ENCODE measurements at regions not wholly inside any gene's neighbourhood (a gene's known extent, or its start where the extent isn't known, plus 50 kb on each side); places are given as distances from the start of the nearest gene placed in this dataset.

- Histone ChIP-seq H3K36me3 (ENCODE audit: control insufficient read depth in 5 of 5, insufficient read depth in 5 of 5, low read length in 5 of 5) (no peaks in the 10 kb centered on the region), H3K9ac (ENCODE audit: low read length in 5 of 5) (no peak overlapping the region), H3K27ac (ENCODE audit: low read depth, low read length) (no peak overlapping the region), H3K9me3 (ENCODE audit: control insufficient read depth in 5 of 5, low read length in 5 of 5) (no peaks in the 10 kb centered on the region), H3K27me3 (ENCODE audit: control insufficient read depth in 5 of 5, insufficient read depth in 4 of 5, low read length in 5 of 5) (peaks cover 0 to 3% (median 0%) of the 10 kb centered on the region in 5 donors), H3K4me3 (ENCODE audit: low read depth in 1 of 5, low read length in 5 of 5) (no peak overlapping the region), H3K4me1 (ENCODE audit: control insufficient read depth in 5 of 5, insufficient read depth in 5 of 5, low read length in 5 of 5) (no peaks in the 10 kb centered on the region)
Observed at GRCh38 chr7:46224363-46224762, 303.3 kb upstream of the IGFBP3 start.

GRCh38 chr7:46220066-46220630 is 299.1 kb upstream of the IGFBP3 start:
- peaks cover 0 to 9% (median 0%) of the 10 kb centered on the region in 5 donors for H3K4me1 ChIP-seq (ENCODE audit: control insufficient read depth in 5 of 5, insufficient read depth in 5 of 5, low read length in 5 of 5)
- H3K27ac ChIP-seq (ENCODE audit: low read depth, low read length): no peak overlapping the region
- H3K9me3 ChIP-seq (ENCODE audit: control insufficient read depth in 5 of 5, low read length in 5 of 5): no peaks in the 10 kb centered on the region
- H3K9ac ChIP-seq (ENCODE audit: low read length in 5 of 5): no peak overlapping the region
- H3K27me3 ChIP-seq (ENCODE audit: control insufficient read depth in 5 of 5, insufficient read depth in 4 of 5, low read length in 5 of 5): no peaks in the 10 kb centered on the region
- no peak overlapping the region for H3K4me3 ChIP-seq (ENCODE audit: low read depth in 1 of 5, low read length in 5 of 5)
- no peaks in the 10 kb centered on the region for H3K36me3 ChIP-seq (ENCODE audit: control insufficient read depth in 5 of 5, insufficient read depth in 5 of 5, low read length in 5 of 5)

GRCh38 chr7:46218461-46219200 is 297.6 kb upstream of the IGFBP3 start:
- Histone ChIP-seq H3K9ac (ENCODE audit: low read length in 5 of 5) (no peak overlapping the region), H3K4me3 (ENCODE audit: low read depth in 1 of 5, low read length in 5 of 5) (no peak overlapping the region), H3K27me3 (ENCODE audit: control insufficient read depth in 5 of 5, insufficient read depth in 4 of 5, low read length in 5 of 5) (no peaks in the 10 kb centered on the region), H3K9me3 (ENCODE audit: control insufficient read depth in 5 of 5, low read length in 5 of 5) (no peaks in the 10 kb centered on the region), H3K4me1 (ENCODE audit: control insufficient read depth in 5 of 5, insufficient read depth in 5 of 5, low read length in 5 of 5) (peaks cover 0 to 10% (median 0%) of the 10 kb centered on the region in 5 donors), H3K27ac (ENCODE audit: low read depth, low read length) (no peak overlapping the region), H3K36me3 (ENCODE audit: control insufficient read depth in 5 of 5, insufficient read depth in 5 of 5, low read length in 5 of 5) (no peaks in the 10 kb centered on the region)

- H3K4me3 ChIP-seq (ENCODE audit: low read depth in 1 of 5, low read length in 5 of 5): no peak overlapping the region
- H3K27ac ChIP-seq (ENCODE audit: low read depth, low read length): no peak overlapping the region
- no peaks in the 10 kb centered on the region for H3K36me3 ChIP-seq (ENCODE audit: control insufficient read depth in 5 of 5, insufficient read depth in 5 of 5, low read length in 5 of 5)
Observed at GRCh38 chr7:46215987-46216567, 295.0 kb upstream of the IGFBP3 start.

GRCh38 chr7:46214526-46214925 is 293.5 kb upstream of the IGFBP3 start:
- Histone ChIP-seq H3K9me3 (ENCODE audit: control insufficient read depth in 5 of 5, low read length in 5 of 5) (no peaks in the 10 kb centered on the region), H3K36me3 (ENCODE audit: control insufficient read depth in 5 of 5, insufficient read depth in 5 of 5, low read length in 5 of 5) (no peaks in the 10 kb centered on the region), H3K27ac (ENCODE audit: low read depth, low read length) (no peak overlapping the region), H3K4me1 (ENCODE audit: control insufficient read depth in 5 of 5, insufficient read depth in 5 of 5, low read length in 5 of 5) (peaks cover 0 to 13% (median 0%) of the 10 kb centered on the region in 5 donors), H3K4me3 (ENCODE audit: low read depth in 1 of 5, low read length in 5 of 5) (no peak overlapping the region), H3K27me3 (ENCODE audit: control insufficient read depth in 5 of 5, insufficient read depth in 4 of 5, low read length in 5 of 5) (no peaks in the 10 kb centered on the region), H3K9ac (ENCODE audit: low read length in 5 of 5) (no peak overlapping the region)

More at GRCh38 chr7:46215987-46216567, 295.0 kb upstream of the IGFBP3 start:
- Histone ChIP-seq H3K4me1 (ENCODE audit: control insufficient read depth in 5 of 5, insufficient read depth in 5 of 5, low read length in 5 of 5) (peaks cover 0 to 10% (median 0%) of the 10 kb centered on the region in 5 donors), H3K9ac (ENCODE audit: low read length in 5 of 5) (no peak overlapping the region), H3K27me3 (ENCODE audit: control insufficient read depth in 5 of 5, insufficient read depth in 4 of 5, low read length in 5 of 5) (no peaks in the 10 kb centered on the region), H3K9me3 (ENCODE audit: control insufficient read depth in 5 of 5, low read length in 5 of 5) (no peaks in the 10 kb centered on the region)

- H3K9me3 ChIP-seq (ENCODE audit: control insufficient read depth in 5 of 5, low read length in 5 of 5): no peaks in the 10 kb centered on the region
- no peak overlapping the region for H3K4me3 ChIP-seq (ENCODE audit: low read depth in 1 of 5, low read length in 5 of 5)
- no peaks in the 10 kb centered on the region for H3K27me3 ChIP-seq (ENCODE audit: control insufficient read depth in 5 of 5, insufficient read depth in 4 of 5, low read length in 5 of 5)
- H3K9ac ChIP-seq (ENCODE audit: low read length in 5 of 5): no peak overlapping the region
- no peaks in the 10 kb centered on the region for H3K36me3 ChIP-seq (ENCODE audit: control insufficient read depth in 5 of 5, insufficient read depth in 5 of 5, low read length in 5 of 5)
- no peak overlapping the region for H3K27ac ChIP-seq (ENCODE audit: low read depth, low read length)
- peaks cover 0 to 27% (median 0%) of the 10 kb centered on the region in 5 donors for H3K4me1 ChIP-seq (ENCODE audit: control insufficient read depth in 5 of 5, insufficient read depth in 5 of 5, low read length in 5 of 5)
Observed at GRCh38 chr7:46213154-46213537, 292.1 kb upstream of the IGFBP3 start.

- Histone ChIP-seq H3K4me3 (ENCODE audit: low read depth in 1 of 5, low read length in 5 of 5) (no peak overlapping the region), H3K9me3 (ENCODE audit: control insufficient read depth in 5 of 5, low read length in 5 of 5) (no peaks in the 10 kb centered on the region), H3K27me3 (ENCODE audit: control insufficient read depth in 5 of 5, insufficient read depth in 4 of 5, low read length in 5 of 5) (no peaks in the 10 kb centered on the region), H3K9ac (ENCODE audit: low read length in 5 of 5) (no peak overlapping the region), H3K36me3 (ENCODE audit: control insufficient read depth in 5 of 5, insufficient read depth in 5 of 5, low read length in 5 of 5) (no peaks in the 10 kb centered on the region), H3K27ac (ENCODE audit: low read depth, low read length) (no peak overlapping the region), H3K4me1 (ENCODE audit: control insufficient read depth in 5 of 5, insufficient read depth in 5 of 5, low read length in 5 of 5) (peaks cover 0 to 27% (median 0%) of the 10 kb centered on the region in 5 donors)
Observed at GRCh38 chr7:46212425-46213153, 291.5 kb upstream of the IGFBP3 start.

GRCh38 chr7:46210467-46210866 is 289.4 kb upstream of the IGFBP3 start:
- Histone ChIP-seq H3K4me1 (ENCODE audit: control insufficient read depth in 5 of 5, insufficient read depth in 5 of 5, low read length in 5 of 5) (peaks cover 0 to 24% (median 0%) of the 10 kb centered on the region in 5 donors), H3K9me3 (ENCODE audit: control insufficient read depth in 5 of 5, low read length in 5 of 5) (no peaks in the 10 kb centered on the region), H3K4me3 (ENCODE audit: low read depth in 1 of 5, low read length in 5 of 5) (no peak overlapping the region), H3K27me3 (ENCODE audit: control insufficient read depth in 5 of 5, insufficient read depth in 4 of 5, low read length in 5 of 5) (no peaks in the 10 kb centered on the region), H3K9ac (ENCODE audit: low read length in 5 of 5) (no peak overlapping the region), H3K27ac (ENCODE audit: low read depth, low read length) (no peak overlapping the region), H3K36me3 (ENCODE audit: control insufficient read depth in 5 of 5, insufficient read depth in 5 of 5, low read length in 5 of 5) (no peaks in the 10 kb centered on the region)

- Histone ChIP-seq H3K9ac (ENCODE audit: low read length in 5 of 5) (no peak overlapping the region), H3K4me1 (ENCODE audit: control insufficient read depth in 5 of 5, insufficient read depth in 5 of 5, low read length in 5 of 5) (peaks cover 0 to 20% (median 0%) of the 10 kb centered on the region in 5 donors), H3K9me3 (ENCODE audit: control insufficient read depth in 5 of 5, low read length in 5 of 5) (no peaks in the 10 kb centered on the region), H3K27me3 (ENCODE audit: control insufficient read depth in 5 of 5, insufficient read depth in 4 of 5, low read length in 5 of 5) (no peaks in the 10 kb centered on the region), H3K27ac (ENCODE audit: low read depth, low read length) (no peak overlapping the region), H3K4me3 (ENCODE audit: low read depth in 1 of 5, low read length in 5 of 5) (no peak overlapping the region), H3K36me3 (ENCODE audit: control insufficient read depth in 5 of 5, insufficient read depth in 5 of 5, low read length in 5 of 5) (no peaks in the 10 kb centered on the region)
Observed at GRCh38 chr7:46209611-46210388, 288.7 kb upstream of the IGFBP3 start.
